Peyer's patch (tissue), 4 donors: ENCODE measurements at regions not wholly inside any gene's neighbourhood (a gene's known extent, or its start where the extent isn't known, plus 50 kb on each side); places are given as distances from the start of the nearest gene placed in this dataset.

ENCODE experiments used
- DNase-seq, 3 donors: peaks; one replicate each; pipeline ENCODE4 v3.0.0-alpha.2; 2017 to 2019
- H3K27ac ChIP-seq, 4 donors: fragments of 200-600 bp; sonication (generic); one replicate each; pipeline ENCODE4 v1.5.1; 2016 to 2019
- H3K27me3 ChIP-seq, 2 donors: fragments of 200-600 bp; sonication (generic); one replicate each; pipeline ENCODE4 v1.5.1; 2019
- H3K36me3 ChIP-seq, 3 donors: fragments of 200-600 bp; sonication (generic); one replicate each; pipeline ENCODE4 v1.5.1; 2016 to 2019
- H3K4me1 ChIP-seq, 4 donors: fragments of 200-600 bp; sonication (generic); one replicate each; pipeline ENCODE4 v1.5.1; 2016 to 2019
- H3K4me3 ChIP-seq, 4 donors: fragments of 200-600 bp; sonication (generic); 1 replicate in 3 of 4; 2 replicates in 1 of 4; pipeline ENCODE4 v1.5.1; 2016 to 2019; ENCODE audit warnings: mild to moderate bottlenecking in 1 of 4
- H3K9me3 ChIP-seq, 4 donors: fragments of 200-600 bp; sonication (generic); one replicate each; pipeline ENCODE4 v1.5.1; 2016 to 2019; ENCODE audit warnings: mild to moderate bottlenecking in 1 of 4
- POLR2A ChIP-seq, 2 donors: fragments of 450-650 bp; IDR thresholded peaks; one replicate each; pipeline ENCODE4 v1.5.1; 2017; ENCODE audit warnings: antibody characterized with exemption in 2 of 2, mild to moderate bottlenecking in 2 of 2, moderate library complexity in 2 of 2
- TF ChIP-seq, protein P1 (sequence below), 6 experiments: fragments of 450-650 bp in 4 of 6; fragments of 200-600 bp in 2 of 6; sonication (generic) in 1 of 6; IDR thresholded peaks; one replicate each; pipeline ENCODE4 v1.5.1; 2017 to 2019; ENCODE audit warnings: antibody characterized with exemption in 6 of 6, mild to moderate bottlenecking in 3 of 6, moderate library complexity in 1 of 6

DNA sequence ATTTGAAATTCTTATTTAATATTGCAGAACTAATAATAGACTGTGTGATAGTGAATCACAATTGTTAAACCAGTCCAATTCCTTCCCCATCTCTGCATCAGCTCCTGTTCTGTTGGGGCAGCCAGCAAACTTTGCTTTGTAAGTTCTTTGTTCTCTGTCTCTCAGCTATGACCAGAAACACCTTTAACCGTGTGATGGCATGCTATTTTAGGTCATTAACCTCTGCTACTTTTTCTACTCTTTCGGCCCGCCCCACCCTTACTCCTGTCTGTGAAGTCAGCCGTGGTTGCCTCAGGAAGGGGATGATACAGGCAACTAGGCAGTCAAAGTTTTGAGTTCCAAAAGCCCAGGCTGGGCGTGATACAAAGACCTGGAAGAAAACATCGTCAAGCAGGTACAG is 51.3 kb upstream of the EGFL6 start:
- TF ChIP-seq, protein P1, sequence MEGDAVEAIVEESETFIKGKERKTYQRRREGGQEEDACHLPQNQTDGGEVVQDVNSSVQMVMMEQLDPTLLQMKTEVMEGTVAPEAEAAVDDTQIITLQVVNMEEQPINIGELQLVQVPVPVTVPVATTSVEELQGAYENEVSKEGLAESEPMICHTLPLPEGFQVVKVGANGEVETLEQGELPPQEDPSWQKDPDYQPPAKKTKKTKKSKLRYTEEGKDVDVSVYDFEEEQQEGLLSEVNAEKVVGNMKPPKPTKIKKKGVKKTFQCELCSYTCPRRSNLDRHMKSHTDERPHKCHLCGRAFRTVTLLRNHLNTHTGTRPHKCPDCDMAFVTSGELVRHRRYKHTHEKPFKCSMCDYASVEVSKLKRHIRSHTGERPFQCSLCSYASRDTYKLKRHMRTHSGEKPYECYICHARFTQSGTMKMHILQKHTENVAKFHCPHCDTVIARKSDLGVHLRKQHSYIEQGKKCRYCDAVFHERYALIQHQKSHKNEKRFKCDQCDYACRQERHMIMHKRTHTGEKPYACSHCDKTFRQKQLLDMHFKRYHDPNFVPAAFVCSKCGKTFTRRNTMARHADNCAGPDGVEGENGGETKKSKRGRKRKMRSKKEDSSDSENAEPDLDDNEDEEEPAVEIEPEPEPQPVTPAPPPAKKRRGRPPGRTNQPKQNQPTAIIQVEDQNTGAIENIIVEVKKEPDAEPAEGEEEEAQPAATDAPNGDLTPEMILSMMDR (IDR thresholded peaks at IDR 0.05) = no peak
- TF ChIP-seq POLR2A (IDR thresholded peaks at IDR 0.05) = no peak
- no peaks in the 10 kb centered on the region for H3K4me1 ChIP-seq
- H3K4me3 ChIP-seq = no peak overlapping the region
- no peaks in the 10 kb centered on the region for H3K9me3 ChIP-seq
- no peaks in the 10 kb centered on the region for H3K27me3 ChIP-seq
- no peak overlapping the region for H3K27ac ChIP-seq
- no peak for DNase-seq
- no peaks in the 10 kb centered on the region for H3K36me3 ChIP-seq

DNA sequence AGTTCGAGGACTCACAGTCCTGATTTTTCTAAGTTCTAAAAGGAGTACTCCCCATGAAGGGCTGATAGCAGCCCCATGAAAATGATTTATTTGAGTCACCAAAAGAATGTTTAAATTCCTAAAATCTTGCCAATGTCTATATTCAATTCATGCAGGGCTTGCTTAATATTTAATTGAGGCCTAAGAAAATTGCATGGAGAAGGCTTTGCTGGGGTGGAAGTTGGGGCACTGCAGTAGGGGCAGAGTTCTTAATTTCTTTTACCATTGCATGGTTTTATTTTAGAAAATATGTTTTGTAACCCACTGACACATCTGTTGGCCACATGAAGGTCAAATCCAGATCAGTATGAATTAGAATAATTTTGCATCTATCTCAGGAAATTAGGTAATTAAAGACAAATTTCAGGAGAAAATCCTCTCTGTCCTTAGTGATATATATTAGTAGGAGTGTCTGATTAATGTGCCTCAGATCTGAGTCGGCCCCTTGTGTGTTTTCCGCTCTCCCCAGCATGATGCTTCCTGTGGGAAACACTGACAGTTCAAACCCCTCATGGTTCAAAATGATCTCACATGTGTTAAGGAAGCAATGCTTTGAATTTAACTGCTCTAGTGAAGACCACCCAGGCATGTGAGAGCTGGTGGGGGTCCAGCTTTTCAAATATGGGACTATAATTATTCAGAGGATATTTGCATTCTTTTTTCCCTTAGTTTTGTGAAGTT is 54.0 kb upstream of the EGFL6 start:
- H3K27me3 ChIP-seq = no peaks in the 10 kb centered on the region
- TF ChIP-seq, protein P1 (IDR thresholded peaks at IDR 0.05) = no peak
- no peak for TF ChIP-seq POLR2A (IDR thresholded peaks at IDR 0.05)
- H3K36me3 ChIP-seq = no peaks in the 10 kb centered on the region
- DNase-seq = no peak
- no peak overlapping the region for H3K27ac ChIP-seq
- H3K4me3 ChIP-seq = no peak overlapping the region
- H3K9me3 ChIP-seq = no peaks in the 10 kb centered on the region
- H3K4me1 ChIP-seq = no peaks in the 10 kb centered on the region

DNA sequence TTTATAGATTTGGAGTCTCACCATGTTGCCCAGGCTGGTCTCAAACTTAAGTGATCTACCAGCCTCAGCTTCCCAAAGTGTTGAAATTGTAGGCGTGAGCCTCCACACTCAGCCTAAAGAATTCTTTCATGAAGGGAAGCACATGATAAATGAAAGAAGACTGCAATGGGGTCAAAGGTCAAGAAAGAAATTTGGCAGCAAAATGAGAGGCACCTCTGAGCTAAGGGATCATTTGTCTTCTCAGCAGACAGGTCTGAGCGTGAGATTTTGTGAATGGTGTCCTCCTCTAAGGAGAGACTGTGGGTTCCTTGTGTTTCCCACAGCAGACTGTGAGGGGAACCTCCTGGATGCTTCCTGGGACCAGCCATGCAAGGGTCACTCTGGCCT is 57.5 kb upstream of the EGFL6 start:
- no peaks in the 10 kb centered on the region for H3K9me3 ChIP-seq
- H3K4me3 ChIP-seq = no peak overlapping the region
- DNase-seq = no peak
- no peaks in the 10 kb centered on the region for H3K27me3 ChIP-seq
- no peak for TF ChIP-seq POLR2A (IDR thresholded peaks at IDR 0.05)
- TF ChIP-seq, protein P1 (IDR thresholded peaks at IDR 0.05) = no peak
- H3K36me3 ChIP-seq = no peaks in the 10 kb centered on the region
- no peaks in the 10 kb centered on the region for H3K4me1 ChIP-seq
- H3K27ac ChIP-seq = no peak overlapping the region

DNA sequence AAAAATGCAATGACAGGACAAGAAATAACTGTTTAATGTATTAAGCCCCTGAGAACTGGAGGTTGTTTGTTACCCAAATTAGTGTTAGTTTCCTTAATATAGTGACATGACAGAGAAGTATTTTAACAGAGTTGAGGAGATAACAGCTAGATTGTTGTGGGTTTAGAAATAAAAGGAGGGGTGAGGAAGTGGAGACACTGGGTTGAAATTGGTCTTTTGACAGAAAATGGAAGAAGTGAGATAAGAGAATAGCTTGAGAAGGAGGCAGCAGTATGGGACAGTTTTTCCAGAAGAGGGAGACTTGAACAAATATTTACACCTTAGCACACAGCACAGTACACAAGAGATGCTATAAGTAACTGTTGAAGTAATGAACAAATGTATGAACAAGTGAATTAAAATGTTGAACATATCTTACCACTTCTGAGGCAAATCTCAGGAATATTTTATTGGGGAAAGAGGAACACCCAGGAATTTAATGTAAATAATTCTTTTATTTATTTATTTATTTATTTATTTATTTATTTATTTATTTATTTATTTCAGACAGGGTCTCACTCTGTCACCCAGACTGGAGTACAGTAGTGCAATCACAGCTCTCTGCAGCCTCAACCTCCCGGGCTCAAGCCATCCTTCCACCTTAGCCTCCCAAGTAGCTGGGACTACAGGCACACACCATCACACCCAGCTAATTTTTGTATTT is 58.0 kb upstream of the EGFL6 start:
- Histone ChIP-seq H3K9me3 (no peaks in the 10 kb centered on the region), H3K4me3 (no peak overlapping the region), H3K36me3 (no peaks in the 10 kb centered on the region), H3K27ac (no peak overlapping the region), H3K4me1 (no peaks in the 10 kb centered on the region), H3K27me3 (no peaks in the 10 kb centered on the region)
- no peak for TF ChIP-seq POLR2A (IDR thresholded peaks at IDR 0.05)
- TF ChIP-seq, protein P1 (IDR thresholded peaks at IDR 0.05) = no peak
- no peak for DNase-seq

DNA sequence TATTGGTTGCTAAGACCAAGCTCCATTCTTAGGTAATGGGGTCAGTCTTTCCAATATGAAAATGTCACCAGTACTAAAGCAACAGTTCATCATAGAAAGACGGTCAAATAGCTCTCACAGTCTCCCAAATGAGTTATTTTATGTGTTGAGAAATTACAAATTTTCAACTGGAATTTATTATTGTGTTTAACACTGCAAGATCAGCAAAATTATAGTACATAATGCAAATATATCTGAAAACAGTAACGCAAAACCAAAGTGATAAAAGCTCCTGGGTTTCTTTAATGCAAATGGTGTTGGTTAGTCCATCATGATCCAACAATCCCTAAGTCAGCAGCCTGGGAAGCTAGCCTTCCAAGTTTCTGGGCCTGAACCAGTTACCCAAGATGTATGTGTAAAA is 61.5 kb upstream of the EGFL6 start:
- H3K27me3 ChIP-seq = no peaks in the 10 kb centered on the region
- H3K36me3 ChIP-seq = no peaks in the 10 kb centered on the region
- no peaks in the 10 kb centered on the region for H3K4me1 ChIP-seq
- TF ChIP-seq, protein P1 (IDR thresholded peaks at IDR 0.05) = no peak
- TF ChIP-seq POLR2A (IDR thresholded peaks at IDR 0.05) = no peak
- H3K27ac ChIP-seq = no peak overlapping the region
- DNase-seq = no peak
- no peaks in the 10 kb centered on the region for H3K9me3 ChIP-seq
- H3K4me3 ChIP-seq = no peak overlapping the region
